ENCODE measurements at regions not wholly inside any gene's neighbourhood (a gene's known extent, or its start where the extent isn't known, plus 50 kb on each side); places are given as distances from the start of the nearest gene placed in this dataset.

DNA sequence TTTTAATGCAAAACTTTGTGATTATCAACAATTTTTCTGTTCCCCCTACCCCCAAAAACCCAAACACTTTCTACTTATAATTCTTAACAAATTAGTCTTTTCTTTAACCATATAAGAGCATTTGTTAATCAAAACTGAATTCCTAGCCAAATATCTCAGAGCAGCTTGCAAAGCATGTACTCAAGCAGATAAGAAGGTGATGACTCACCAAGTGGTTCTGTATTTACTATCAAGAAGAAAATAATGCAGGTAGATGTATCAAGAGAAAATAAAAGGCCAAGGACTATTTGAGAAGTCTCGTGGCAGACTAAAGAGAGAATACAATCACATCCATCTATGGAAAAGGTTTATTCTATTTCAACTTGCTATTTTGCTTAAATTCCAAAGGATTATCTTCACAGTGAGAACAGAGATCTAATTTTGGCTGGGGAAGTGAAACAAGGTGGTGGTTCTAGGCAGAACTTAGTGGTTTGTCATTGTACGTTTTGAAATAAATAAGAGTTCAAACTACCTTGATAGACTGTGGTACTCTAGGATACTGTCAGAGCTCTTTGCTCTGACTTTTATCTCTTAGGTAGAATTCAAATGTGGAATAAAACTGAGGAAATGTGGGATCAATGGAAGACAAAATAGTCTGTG lies 94.7 kb upstream of the NRIP1 start:
- TF ChIP-seq ZFP3 (CRISPR knock-in tag; IDR thresholded peaks at IDR 0.05) (no peak), OSR1 (CRISPR knock-in tag; IDR thresholded peaks at IDR 0.05) (no peak), BACH2 (CRISPR knock-in tag; IDR thresholded peaks at IDR 0.05; ENCODE audit: borderline replicate concordance) (no peak), RARB (CRISPR knock-in tag; IDR thresholded peaks at IDR 0.05) (no peak), TOX (CRISPR knock-in tag; IDR thresholded peaks at IDR 0.05; ENCODE audit: borderline replicate concordance) (no peak), ZNF8 (CRISPR knock-in tag; IDR thresholded peaks at IDR 0.05) (no peak), SNAI2 (CRISPR knock-in tag; IDR thresholded peaks at IDR 0.05) (no peak), ARNTL (CRISPR knock-in tag; IDR thresholded peaks at IDR 0.05; ENCODE audit: borderline replicate concordance, low read depth) (no peak)
- TF ChIP-seq, protein P1, sequence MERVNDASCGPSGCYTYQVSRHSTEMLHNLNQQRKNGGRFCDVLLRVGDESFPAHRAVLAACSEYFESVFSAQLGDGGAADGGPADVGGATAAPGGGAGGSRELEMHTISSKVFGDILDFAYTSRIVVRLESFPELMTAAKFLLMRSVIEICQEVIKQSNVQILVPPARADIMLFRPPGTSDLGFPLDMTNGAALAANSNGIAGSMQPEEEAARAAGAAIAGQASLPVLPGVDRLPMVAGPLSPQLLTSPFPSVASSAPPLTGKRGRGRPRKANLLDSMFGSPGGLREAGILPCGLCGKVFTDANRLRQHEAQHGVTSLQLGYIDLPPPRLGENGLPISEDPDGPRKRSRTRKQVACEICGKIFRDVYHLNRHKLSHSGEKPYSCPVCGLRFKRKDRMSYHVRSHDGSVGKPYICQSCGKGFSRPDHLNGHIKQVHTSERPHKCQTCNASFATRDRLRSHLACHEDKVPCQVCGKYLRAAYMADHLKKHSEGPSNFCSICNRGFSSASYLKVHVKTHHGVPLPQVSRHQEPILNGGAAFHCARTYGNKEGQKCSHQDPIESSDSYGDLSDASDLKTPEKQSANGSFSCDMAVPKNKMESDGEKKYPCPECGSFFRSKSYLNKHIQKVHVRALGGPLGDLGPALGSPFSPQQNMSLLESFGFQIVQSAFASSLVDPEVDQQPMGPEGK (CRISPR knock-in tag; IDR thresholded peaks at IDR 0.05; ENCODE audit: borderline replicate concordance), result no peak
- TF ChIP-seq, protein P2, sequence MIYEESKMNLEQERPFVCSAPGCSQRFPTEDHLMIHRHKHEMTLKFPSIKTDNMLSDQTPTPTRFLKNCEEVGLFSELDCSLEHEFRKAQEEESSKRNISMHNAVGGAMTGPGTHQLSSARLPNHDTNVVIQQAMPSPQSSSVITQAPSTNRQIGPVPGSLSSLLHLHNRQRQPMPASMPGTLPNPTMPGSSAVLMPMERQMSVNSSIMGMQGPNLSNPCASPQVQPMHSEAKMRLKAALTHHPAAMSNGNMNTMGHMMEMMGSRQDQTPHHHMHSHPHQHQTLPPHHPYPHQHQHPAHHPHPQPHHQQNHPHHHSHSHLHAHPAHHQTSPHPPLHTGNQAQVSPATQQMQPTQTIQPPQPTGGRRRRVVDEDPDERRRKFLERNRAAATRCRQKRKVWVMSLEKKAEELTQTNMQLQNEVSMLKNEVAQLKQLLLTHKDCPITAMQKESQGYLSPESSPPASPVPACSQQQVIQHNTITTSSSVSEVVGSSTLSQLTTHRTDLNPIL (CRISPR knock-in tag; IDR thresholded peaks at IDR 0.05; ENCODE audit: low read depth), result no peak

Data from SK-N-SH treated with all-trans-retinoic acid at 6 μM for 48 hours (cell line).